HEK293 (cell line): ENCODE measurements at regions not wholly inside any gene's neighbourhood (a gene's known extent, or its start where the extent isn't known, plus 50 kb on each side); places are given as distances from the start of the nearest gene placed in this dataset.

Experiments
- FEZF1 ChIP-seq: fragments of 450-650 bp; formaldehyde crosslinking; IDR thresholded peaks from 2 replicates; pipeline ENCODE4 v1.5.1; 2016; ENCODE audit warnings: missing biosample characterization, missing genetic modification characterization
- OSR2 ChIP-seq: fragments of 450-650 bp; formaldehyde crosslinking; IDR thresholded peaks from 2 replicates; pipeline ENCODE4 v1.5.1; 2016; ENCODE audit warnings: missing biosample characterization, missing genetic modification characterization
- SP3 ChIP-seq: fragments of 450-650 bp; formaldehyde crosslinking; IDR thresholded peaks from 2 replicates; pipeline ENCODE4 v1.5.1; 2016; ENCODE audit warnings: missing biosample characterization, missing genetic modification characterization
- ZFP41 ChIP-seq: fragments of 450-650 bp; formaldehyde crosslinking; IDR thresholded peaks from 2 replicates; pipeline ENCODE4 v1.5.1; 2016; ENCODE audit warnings: missing biosample characterization, missing genetic modification characterization, borderline replicate concordance
- ZNF155 ChIP-seq: fragments of 450-650 bp; formaldehyde crosslinking; IDR thresholded peaks from 2 replicates; pipeline ENCODE4 v1.5.1; 2016; ENCODE audit warnings: missing biosample characterization, missing genetic modification characterization
- ZNF311 ChIP-seq: fragments of 450-650 bp; formaldehyde crosslinking; IDR thresholded peaks from 2 replicates; pipeline ENCODE4 v1.5.1; 2017; ENCODE audit warnings: missing biosample characterization, missing genetic modification characterization, borderline replicate concordance
- ZNF366 ChIP-seq: fragments of 450-650 bp; formaldehyde crosslinking; conservative IDR thresholded peaks from 2 replicates; pipeline ENCODE4 v1.5.1; 2016; ENCODE audit warnings: missing biosample characterization, missing genetic modification characterization
- ZNF404 ChIP-seq: fragments of 450-650 bp; formaldehyde crosslinking; IDR thresholded peaks from 2 replicates; pipeline ENCODE4 v1.5.1; 2017; ENCODE audit warnings: missing biosample characterization, missing genetic modification characterization
- ZNF48 ChIP-seq: fragments of 450-650 bp; formaldehyde crosslinking; IDR thresholded peaks from 2 replicates; pipeline ENCODE4 v1.5.1; 2016; ENCODE audit warnings: missing biosample characterization, missing genetic modification characterization
- ZNF514 ChIP-seq: fragments of 450-650 bp; formaldehyde crosslinking; IDR thresholded peaks from 2 replicates; pipeline ENCODE4 v1.5.1; 2016; ENCODE audit warnings: missing biosample characterization, missing genetic modification characterization
- ZNF558 ChIP-seq: fragments of 450-650 bp; formaldehyde crosslinking; IDR thresholded peaks from 2 replicates; pipeline ENCODE4 v1.5.1; 2016; ENCODE audit warnings: missing biosample characterization, missing genetic modification characterization
- ZNF561 ChIP-seq: fragments of 450-650 bp; IDR thresholded peaks from 2 replicates; pipeline ENCODE4 v1.5.1; 2018; ENCODE audit warnings: missing biosample characterization, missing genetic modification characterization, borderline replicate concordance
- ZNF623 ChIP-seq: fragments of 450-650 bp; formaldehyde crosslinking; IDR thresholded peaks from 2 replicates; pipeline ENCODE4 v1.5.1; 2016; ENCODE audit warnings: missing biosample characterization, missing genetic modification characterization
- ZNF658 ChIP-seq: fragments of 450-650 bp; formaldehyde crosslinking; IDR thresholded peaks from 2 replicates; pipeline ENCODE4; 2016; ENCODE audit warnings: missing biosample characterization, missing genetic modification characterization
- ZNF664 ChIP-seq: fragments of 450-650 bp; formaldehyde crosslinking; IDR thresholded peaks from 2 replicates; pipeline ENCODE4 v1.5.1; 2016; ENCODE audit warnings: missing biosample characterization, missing genetic modification characterization
- ZXDB ChIP-seq: fragments of 450-650 bp; formaldehyde crosslinking; IDR thresholded peaks from 2 replicates; pipeline ENCODE4 v1.5.1; 2016; ENCODE audit warnings: missing biosample characterization, missing genetic modification characterization
- TF ChIP-seq, protein P1 (sequence below): fragments of 450-650 bp; formaldehyde crosslinking; conservative IDR thresholded peaks from 2 replicates; pipeline ENCODE4 v1.5.1; 2016; ENCODE audit warnings: low read depth, missing biosample characterization, missing genetic modification characterization
- TF ChIP-seq, protein P2 (sequence below): fragments of 450-650 bp; formaldehyde crosslinking; IDR thresholded peaks from 2 replicates; pipeline ENCODE4 v1.5.1; 2017; ENCODE audit warnings: missing biosample characterization, missing genetic modification characterization
- TF ChIP-seq, protein P3 (sequence below): fragments of 450-650 bp; formaldehyde crosslinking; IDR thresholded peaks from 2 replicates; pipeline ENCODE4 v1.5.0; 2017; ENCODE audit warnings: missing biosample characterization, missing genetic modification characterization, borderline replicate concordance
- TF ChIP-seq, protein P4 (sequence below): fragments of 450-650 bp; formaldehyde crosslinking; IDR thresholded peaks from 2 replicates; pipeline ENCODE4 v1.5.1; 2016; ENCODE audit warnings: missing biosample characterization, missing genetic modification characterization, borderline replicate concordance
- TF ChIP-seq, protein P5 (sequence below): IDR thresholded peaks from 2 replicates; pipeline ENCODE4 v1.6.1; 2011; ENCODE audit warnings: mild to moderate bottlenecking, low read depth, low read length, borderline replicate concordance
- TF ChIP-seq, protein P6 (sequence below): fragments of 450-650 bp; formaldehyde crosslinking; optimal IDR thresholded peaks from 2 replicates; pipeline ENCODE3; 2016; ENCODE audit warnings: missing biosample characterization, mild to moderate bottlenecking, missing genetic modification characterization

DNA sequence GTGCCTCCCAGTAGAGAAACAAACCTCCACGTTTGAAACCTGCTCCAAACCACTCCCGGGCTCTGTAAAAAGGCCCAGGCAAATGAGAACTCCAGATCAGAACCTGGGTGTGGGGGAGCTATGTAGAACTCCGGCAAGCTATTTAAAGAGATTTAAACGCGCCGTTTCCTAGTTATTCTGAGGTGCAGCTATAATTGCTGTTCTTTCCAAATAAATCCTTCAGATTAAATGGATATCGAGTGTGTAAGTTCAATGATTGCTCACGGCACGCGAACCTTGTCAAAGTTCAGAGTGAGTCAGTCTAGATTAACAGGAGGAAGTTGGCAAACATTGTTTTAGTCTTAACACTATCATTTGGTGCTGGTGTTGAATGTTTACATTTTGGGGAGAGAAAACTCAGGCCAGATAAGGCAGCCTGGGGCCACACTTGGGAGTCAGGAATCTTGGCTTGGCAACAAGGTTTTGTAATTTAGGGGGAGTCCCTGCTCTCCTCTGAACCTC lies 92.9 kb upstream of the SALL1 start (continued):
- no peak for TF ChIP-seq ZNF558 (tag by site-specific recombination)
- peak; percentile 51; the same call in 1 of the 2 replicates for TF ChIP-seq ZNF366 (tag by site-specific recombination)
- no peak for TF ChIP-seq ZNF48 (tag by site-specific recombination)
- TF ChIP-seq SP3 = no peak
- TF ChIP-seq ZNF155 (tag by site-specific recombination) = no peak
- peak; percentile 98 for TF ChIP-seq FEZF1 (tag by site-specific recombination)
- TF ChIP-seq ZNF514 = no peak
- TF ChIP-seq, protein P1, sequence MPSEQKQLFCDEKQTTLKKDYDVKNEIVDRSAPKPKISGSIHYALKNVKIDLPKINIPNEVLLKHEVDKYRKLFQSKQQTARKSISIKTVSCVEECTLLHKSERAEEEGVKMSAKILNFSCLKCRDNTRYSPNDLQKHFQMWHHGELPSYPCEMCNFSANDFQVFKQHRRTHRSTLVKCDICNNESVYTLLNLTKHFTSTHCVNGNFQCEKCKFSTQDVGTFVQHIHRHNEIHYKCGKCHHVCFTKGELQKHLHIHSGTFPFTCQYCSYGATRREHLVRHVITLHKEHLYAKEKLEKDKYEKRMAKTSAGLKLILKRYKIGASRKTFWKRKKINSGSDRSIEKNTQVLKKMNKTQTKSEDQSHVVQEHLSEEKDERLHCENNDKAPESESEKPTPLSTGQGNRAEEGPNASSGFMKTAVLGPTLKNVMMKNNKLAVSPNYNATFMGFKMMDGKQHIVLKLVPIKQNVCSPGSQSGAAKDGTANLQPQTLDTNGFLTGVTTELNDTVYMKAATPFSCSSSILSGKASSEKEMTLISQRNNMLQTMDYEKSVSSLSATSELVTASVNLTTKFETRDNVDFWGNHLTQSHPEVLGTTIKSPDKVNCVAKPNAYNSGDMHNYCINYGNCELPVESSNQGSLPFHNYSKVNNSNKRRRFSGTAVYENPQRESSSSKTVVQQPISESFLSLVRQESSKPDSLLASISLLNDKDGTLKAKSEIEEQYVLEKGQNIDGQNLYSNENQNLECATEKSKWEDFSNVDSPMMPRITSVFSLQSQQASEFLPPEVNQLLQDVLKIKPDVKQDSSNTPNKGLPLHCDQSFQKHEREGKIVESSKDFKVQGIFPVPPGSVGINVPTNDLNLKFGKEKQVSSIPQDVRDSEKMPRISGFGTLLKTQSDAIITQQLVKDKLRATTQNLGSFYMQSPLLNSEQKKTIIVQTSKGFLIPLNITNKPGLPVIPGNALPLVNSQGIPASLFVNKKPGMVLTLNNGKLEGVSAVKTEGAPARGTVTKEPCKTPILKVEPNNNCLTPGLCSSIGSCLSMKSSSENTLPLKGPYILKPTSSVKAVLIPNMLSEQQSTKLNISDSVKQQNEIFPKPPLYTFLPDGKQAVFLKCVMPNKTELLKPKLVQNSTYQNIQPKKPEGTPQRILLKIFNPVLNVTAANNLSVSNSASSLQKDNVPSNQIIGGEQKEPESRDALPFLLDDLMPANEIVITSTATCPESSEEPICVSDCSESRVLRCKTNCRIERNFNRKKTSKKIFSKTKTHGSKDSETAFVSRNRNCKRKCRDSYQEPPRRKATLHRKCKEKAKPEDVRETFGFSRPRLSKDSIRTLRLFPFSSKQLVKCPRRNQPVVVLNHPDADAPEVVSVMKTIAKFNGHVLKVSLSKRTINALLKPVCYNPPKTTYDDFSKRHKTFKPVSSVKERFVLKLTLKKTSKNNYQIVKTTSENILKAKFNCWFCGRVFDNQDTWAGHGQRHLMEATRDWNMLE (tag by site-specific recombination) = no peak
- TF ChIP-seq ZNF664 = 0 out of 2 replicates have a peak, but pooled peaks have one; percentile 45
- TF ChIP-seq, protein P2, sequence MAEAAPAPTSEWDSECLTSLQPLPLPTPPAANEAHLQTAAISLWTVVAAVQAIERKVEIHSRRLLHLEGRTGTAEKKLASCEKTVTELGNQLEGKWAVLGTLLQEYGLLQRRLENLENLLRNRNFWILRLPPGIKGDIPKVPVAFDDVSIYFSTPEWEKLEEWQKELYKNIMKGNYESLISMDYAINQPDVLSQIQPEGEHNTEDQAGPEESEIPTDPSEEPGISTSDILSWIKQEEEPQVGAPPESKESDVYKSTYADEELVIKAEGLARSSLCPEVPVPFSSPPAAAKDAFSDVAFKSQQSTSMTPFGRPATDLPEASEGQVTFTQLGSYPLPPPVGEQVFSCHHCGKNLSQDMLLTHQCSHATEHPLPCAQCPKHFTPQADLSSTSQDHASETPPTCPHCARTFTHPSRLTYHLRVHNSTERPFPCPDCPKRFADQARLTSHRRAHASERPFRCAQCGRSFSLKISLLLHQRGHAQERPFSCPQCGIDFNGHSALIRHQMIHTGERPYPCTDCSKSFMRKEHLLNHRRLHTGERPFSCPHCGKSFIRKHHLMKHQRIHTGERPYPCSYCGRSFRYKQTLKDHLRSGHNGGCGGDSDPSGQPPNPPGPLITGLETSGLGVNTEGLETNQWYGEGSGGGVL = peak; percentile 54
- TF ChIP-seq ZNF561 (tag by site-specific recombination) = no peak
- TF ChIP-seq ZFP41 (tag by site-specific recombination) = no peak
- TF ChIP-seq, protein P3, sequence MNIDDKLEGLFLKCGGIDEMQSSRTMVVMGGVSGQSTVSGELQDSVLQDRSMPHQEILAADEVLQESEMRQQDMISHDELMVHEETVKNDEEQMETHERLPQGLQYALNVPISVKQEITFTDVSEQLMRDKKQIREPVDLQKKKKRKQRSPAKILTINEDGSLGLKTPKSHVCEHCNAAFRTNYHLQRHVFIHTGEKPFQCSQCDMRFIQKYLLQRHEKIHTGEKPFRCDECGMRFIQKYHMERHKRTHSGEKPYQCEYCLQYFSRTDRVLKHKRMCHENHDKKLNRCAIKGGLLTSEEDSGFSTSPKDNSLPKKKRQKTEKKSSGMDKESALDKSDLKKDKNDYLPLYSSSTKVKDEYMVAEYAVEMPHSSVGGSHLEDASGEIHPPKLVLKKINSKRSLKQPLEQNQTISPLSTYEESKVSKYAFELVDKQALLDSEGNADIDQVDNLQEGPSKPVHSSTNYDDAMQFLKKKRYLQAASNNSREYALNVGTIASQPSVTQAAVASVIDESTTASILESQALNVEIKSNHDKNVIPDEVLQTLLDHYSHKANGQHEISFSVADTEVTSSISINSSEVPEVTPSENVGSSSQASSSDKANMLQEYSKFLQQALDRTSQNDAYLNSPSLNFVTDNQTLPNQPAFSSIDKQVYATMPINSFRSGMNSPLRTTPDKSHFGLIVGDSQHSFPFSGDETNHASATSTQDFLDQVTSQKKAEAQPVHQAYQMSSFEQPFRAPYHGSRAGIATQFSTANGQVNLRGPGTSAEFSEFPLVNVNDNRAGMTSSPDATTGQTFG (tag by site-specific recombination) = no peak
- TF ChIP-seq, protein P4, sequence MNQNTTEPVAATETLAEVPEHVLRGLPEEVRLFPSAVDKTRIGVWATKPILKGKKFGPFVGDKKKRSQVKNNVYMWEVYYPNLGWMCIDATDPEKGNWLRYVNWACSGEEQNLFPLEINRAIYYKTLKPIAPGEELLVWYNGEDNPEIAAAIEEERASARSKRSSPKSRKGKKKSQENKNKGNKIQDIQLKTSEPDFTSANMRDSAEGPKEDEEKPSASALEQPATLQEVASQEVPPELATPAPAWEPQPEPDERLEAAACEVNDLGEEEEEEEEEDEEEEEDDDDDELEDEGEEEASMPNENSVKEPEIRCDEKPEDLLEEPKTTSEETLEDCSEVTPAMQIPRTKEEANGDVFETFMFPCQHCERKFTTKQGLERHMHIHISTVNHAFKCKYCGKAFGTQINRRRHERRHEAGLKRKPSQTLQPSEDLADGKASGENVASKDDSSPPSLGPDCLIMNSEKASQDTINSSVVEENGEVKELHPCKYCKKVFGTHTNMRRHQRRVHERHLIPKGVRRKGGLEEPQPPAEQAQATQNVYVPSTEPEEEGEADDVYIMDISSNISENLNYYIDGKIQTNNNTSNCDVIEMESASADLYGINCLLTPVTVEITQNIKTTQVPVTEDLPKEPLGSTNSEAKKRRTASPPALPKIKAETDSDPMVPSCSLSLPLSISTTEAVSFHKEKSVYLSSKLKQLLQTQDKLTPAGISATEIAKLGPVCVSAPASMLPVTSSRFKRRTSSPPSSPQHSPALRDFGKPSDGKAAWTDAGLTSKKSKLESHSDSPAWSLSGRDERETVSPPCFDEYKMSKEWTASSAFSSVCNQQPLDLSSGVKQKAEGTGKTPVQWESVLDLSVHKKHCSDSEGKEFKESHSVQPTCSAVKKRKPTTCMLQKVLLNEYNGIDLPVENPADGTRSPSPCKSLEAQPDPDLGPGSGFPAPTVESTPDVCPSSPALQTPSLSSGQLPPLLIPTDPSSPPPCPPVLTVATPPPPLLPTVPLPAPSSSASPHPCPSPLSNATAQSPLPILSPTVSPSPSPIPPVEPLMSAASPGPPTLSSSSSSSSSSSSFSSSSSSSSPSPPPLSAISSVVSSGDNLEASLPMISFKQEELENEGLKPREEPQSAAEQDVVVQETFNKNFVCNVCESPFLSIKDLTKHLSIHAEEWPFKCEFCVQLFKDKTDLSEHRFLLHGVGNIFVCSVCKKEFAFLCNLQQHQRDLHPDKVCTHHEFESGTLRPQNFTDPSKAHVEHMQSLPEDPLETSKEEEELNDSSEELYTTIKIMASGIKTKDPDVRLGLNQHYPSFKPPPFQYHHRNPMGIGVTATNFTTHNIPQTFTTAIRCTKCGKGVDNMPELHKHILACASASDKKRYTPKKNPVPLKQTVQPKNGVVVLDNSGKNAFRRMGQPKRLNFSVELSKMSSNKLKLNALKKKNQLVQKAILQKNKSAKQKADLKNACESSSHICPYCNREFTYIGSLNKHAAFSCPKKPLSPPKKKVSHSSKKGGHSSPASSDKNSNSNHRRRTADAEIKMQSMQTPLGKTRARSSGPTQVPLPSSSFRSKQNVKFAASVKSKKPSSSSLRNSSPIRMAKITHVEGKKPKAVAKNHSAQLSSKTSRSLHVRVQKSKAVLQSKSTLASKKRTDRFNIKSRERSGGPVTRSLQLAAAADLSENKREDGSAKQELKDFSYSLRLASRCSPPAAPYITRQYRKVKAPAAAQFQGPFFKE (tag by site-specific recombination) = no peak
- no peak for TF ChIP-seq ZNF311 (tag by site-specific recombination)
- TF ChIP-seq ZNF404 (tag by site-specific recombination) = no peak
- no peak for TF ChIP-seq ZNF658
- TF ChIP-seq, protein P5, sequence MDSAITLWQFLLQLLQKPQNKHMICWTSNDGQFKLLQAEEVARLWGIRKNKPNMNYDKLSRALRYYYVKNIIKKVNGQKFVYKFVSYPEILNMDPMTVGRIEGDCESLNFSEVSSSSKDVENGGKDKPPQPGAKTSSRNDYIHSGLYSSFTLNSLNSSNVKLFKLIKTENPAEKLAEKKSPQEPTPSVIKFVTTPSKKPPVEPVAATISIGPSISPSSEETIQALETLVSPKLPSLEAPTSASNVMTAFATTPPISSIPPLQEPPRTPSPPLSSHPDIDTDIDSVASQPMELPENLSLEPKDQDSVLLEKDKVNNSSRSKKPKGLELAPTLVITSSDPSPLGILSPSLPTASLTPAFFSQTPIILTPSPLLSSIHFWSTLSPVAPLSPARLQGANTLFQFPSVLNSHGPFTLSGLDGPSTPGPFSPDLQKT = no peak
- TF ChIP-seq ZXDB (tag by site-specific recombination) = peak; percentile 92
- no peak for TF ChIP-seq OSR2
- no peak for TF ChIP-seq ZNF623 (tag by site-specific recombination)
- TF ChIP-seq, protein P6, sequence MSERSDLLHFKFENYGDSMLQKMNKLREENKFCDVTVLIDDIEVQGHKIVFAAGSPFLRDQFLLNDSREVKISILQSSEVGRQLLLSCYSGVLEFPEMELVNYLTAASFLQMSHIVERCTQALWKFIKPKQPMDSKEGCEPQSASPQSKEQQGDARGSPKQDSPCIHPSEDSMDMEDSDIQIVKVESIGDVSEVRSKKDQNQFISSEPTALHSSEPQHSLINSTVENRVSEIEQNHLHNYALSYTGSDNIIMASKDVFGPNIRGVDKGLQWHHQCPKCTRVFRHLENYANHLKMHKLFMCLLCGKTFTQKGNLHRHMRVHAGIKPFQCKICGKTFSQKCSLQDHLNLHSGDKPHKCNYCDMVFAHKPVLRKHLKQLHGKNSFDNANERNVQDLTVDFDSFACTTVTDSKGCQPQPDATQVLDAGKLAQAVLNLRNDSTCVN (tag by site-specific recombination) = no peak
